GM19025 (cell line): ENCODE measurements at regions not wholly inside any gene's neighbourhood (a gene's known extent, or its start where the extent isn't known, plus 50 kb on each side); places are given as distances from the start of the nearest gene placed in this dataset.

Experiments used
- ATAC-seq: cut with Tn5 transposase; IDR thresholded peaks from one replicate; pipeline ENCODE4 v1.9.1; 2021; ENCODE audit warnings: mild to moderate bottlenecking, low read depth, moderate library complexity; ENCODE audit not compliant: unreplicated experiment

DNA sequence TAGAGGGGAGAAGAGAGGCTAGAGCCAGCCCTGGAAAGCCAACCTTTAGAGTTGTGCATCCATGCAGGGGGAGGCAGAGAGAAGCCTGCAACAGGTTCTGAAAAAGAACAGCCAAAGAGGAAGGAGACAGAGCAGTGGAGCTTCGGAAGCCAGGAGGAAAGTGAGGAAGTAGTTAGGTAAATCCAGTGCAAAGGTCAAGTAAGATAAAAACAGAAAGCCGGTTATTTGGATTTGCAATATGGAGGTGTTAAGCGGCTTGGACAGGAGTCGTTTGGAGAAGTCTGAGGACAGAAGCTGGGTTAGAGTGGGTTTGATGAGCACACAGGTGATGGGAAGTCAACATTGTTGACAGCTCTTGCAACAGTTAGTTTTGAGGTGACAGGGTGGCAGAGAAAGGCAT, 53.5 kb upstream of the FLT1 start:
- no peak for ATAC-seq

DNA sequence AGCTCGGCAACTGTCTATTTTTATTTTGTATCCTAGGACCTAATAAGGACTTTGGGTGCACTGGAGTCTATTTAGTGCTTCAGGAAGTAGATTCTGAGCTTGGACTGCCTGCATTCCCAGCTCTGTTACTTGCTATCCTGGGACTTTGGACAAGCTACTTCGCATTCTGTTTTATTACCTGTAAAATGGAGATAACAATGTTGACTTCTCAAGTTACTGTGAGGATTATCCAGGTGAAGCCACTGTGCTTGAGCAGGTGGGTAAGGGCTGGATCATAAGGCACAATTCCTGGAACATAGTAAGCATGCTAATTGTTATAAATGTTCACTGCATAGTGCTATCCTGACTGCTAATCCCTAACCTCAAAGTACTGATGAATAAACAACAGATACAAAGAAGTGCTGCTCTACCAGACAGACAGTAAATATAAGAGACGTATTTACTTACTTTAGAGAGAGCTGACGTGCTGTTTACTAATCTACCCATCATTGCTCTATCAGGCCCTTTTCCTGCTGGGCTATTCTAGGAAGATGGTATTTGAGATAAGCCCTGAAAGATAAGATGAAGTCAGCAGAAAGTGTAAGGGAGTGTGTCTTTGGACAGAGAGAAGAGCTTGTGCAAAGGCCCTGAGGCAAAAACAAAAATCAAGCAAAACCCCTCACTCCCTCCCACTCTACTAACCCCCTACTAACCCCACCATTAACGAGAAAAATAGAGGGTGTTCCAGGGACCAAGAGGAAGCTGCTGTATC, 50.8 kb upstream of the FLT1 start:
- ATAC-seq = no peak
